ENCODE measurements at regions not wholly inside any gene's neighbourhood (a gene's known extent, or its start where the extent isn't known, plus 50 kb on each side); places are given as distances from the start of the nearest gene placed in this dataset.

DNA sequence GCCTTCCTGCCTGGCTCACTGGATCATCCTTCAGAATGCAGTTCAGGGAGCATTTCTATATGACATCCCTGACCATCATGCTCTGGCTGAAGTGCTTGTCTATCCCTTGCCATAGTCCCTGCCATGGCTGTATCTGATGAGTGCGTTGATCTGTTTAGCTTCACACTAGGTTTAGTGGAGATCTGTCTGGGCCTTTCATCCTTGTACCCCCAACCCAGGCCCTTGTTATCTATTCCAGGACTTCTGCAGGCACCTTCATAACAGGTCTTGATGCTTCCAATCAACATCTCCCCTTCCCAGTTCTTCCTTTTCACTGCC is 102.4 kb downstream of the QRSL1 start:
- CTCF ChIA-PET: no interaction called here

DNA sequence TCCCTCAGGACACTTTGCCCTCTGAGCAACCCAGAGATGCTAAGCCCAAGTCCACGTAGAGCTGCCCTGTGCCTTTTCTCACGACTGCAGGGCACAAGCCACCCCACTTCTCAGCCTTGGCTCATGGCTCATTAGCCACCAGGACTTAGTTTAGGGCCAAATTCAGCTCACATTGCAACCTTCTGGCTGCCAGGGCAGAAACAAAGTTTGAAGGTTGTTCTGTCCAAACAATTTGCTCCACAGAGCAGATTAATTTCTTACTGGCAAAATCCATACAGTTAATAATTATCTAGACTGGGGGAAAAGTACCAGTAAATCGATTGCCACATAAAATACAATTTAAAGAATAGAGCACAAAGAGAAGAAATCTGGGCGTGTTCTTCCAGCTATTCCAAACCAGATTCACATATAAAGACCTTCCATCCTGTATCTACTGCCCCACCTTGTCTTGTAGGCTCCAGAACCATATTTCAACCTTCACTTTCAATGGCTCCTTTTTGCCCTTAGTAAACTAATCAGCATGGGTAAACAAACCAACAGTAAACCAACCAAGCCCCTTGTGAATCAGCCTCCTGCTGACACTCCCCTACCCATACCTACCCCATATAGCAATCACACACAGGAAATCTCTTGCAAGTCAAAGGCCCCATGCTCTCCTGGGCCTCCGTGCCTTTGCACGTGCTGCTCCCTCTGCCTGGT is 101.9 kb downstream of the QRSL1 start:
- Histone ChIP-seq H3K4me3 (no peak overlapping the region), H3K9me2 (ENCODE audit: insufficient read depth) (no peaks in the 10 kb centered on the region), H3K9me3 (ENCODE audit: insufficient read depth, low read depth) (peaks cover 9% of the 10 kb centered on the region; the same call in 1 of the 2 replicates), H3F3A (ENCODE audit: insufficient read depth, low read depth) (peaks cover 11% of the 10 kb centered on the region), H3K27me3 (ENCODE audit: insufficient read depth, low read depth) (no peaks in the 10 kb centered on the region), H4K20me1 (ENCODE audit: insufficient read depth) (no peaks in the 10 kb centered on the region), H3K36me3 (ENCODE audit: low read depth) (no peaks in the 10 kb centered on the region), H3K27ac (no peak overlapping the region), H2AFZ (no peak overlapping the region), H3K4me1 (replicated peaks; ENCODE audit: insufficient read depth) (peaks cover 3% of the 10 kb centered on the region), H3K4me2 (no peak overlapping the region), H3K79me2 (ENCODE audit: low read depth) (no peaks in the 10 kb centered on the region)
- ChIA-PET POLR2A (ENCODE audit: unreplicated experiment) (no interaction called here), CTCF (no interaction called here)
- TF ChIP-seq, protein P1, sequence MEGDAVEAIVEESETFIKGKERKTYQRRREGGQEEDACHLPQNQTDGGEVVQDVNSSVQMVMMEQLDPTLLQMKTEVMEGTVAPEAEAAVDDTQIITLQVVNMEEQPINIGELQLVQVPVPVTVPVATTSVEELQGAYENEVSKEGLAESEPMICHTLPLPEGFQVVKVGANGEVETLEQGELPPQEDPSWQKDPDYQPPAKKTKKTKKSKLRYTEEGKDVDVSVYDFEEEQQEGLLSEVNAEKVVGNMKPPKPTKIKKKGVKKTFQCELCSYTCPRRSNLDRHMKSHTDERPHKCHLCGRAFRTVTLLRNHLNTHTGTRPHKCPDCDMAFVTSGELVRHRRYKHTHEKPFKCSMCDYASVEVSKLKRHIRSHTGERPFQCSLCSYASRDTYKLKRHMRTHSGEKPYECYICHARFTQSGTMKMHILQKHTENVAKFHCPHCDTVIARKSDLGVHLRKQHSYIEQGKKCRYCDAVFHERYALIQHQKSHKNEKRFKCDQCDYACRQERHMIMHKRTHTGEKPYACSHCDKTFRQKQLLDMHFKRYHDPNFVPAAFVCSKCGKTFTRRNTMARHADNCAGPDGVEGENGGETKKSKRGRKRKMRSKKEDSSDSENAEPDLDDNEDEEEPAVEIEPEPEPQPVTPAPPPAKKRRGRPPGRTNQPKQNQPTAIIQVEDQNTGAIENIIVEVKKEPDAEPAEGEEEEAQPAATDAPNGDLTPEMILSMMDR (conservative IDR thresholded peaks at IDR 0.05): no peak
- TF ChIP-seq EZH2 (IDR thresholded peaks at IDR 0.05; ENCODE audit: low read depth): no peak
- no peak for DNase-seq
- intact Hi-C loops (cut with micrococcal nuclease; ENCODE audit: unreplicated experiment): no loop called here
- no TSS peak for BruUV-seq (replicated peaks)

More for the DNA sequence above, 102.4 kb downstream of the QRSL1 start:
- no peaks in the 10 kb centered on the region for H3K9me2 ChIP-seq (ENCODE audit: insufficient read depth)
- H3K27me3 ChIP-seq (ENCODE audit: insufficient read depth, low read depth): no peaks in the 10 kb centered on the region
- POLR2A ChIA-PET (ENCODE audit: unreplicated experiment): no interaction called here
- intact Hi-C loops (cut with micrococcal nuclease; ENCODE audit: unreplicated experiment): no loop called here
- no peaks in the 10 kb centered on the region for H3K36me3 ChIP-seq (ENCODE audit: low read depth)
- H3K79me2 ChIP-seq (ENCODE audit: low read depth): no peaks in the 10 kb centered on the region
- no TSS peak for BruUV-seq (replicated peaks)
- no peaks in the 10 kb centered on the region for H4K20me1 ChIP-seq (ENCODE audit: insufficient read depth)
- DNase-seq: no peak
- peaks cover 13% of the 10 kb centered on the region for H3F3A ChIP-seq (ENCODE audit: insufficient read depth, low read depth)
- peaks cover 8% of the 10 kb centered on the region for H3K4me1 ChIP-seq (replicated peaks; ENCODE audit: insufficient read depth)
- H3K27ac ChIP-seq: no peak overlapping the region
- no peak overlapping the region for H3K4me3 ChIP-seq
- no peak for TF ChIP-seq EZH2 (IDR thresholded peaks at IDR 0.05; ENCODE audit: low read depth)
- TF ChIP-seq, protein P1 (conservative IDR thresholded peaks at IDR 0.05): no peak
- H3K9me3 ChIP-seq (ENCODE audit: insufficient read depth, low read depth): peaks cover 9% of the 10 kb centered on the region; the same call in 1 of the 2 replicates
- no peak overlapping the region for H3K4me2 ChIP-seq
- no peak overlapping the region for H2AFZ ChIP-seq

DNA sequence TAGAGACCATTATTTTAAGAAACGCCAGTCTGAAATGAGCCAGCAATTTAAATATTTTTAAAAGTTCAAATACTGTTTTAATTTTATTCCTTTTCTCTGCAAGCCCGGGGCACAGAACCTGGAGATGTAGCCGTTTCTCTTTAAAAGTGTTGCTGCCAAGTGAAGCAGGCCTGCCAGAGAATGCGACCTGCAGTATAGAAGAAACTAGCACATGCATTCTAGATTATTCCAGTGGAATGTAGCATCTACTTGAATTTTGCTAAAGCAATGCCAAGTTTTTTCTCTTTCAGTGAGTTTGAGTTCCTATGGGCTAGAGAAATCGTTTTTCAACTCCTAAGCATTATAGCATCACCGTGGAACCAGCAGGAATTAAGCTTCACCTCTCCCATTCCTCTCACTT is 101.3 kb downstream of the QRSL1 start:
- Histone ChIP-seq H3K9me3 (ENCODE audit: insufficient read depth, low read depth) (peaks cover 6% of the 10 kb centered on the region; the same call in 1 of the 2 replicates), H3K36me3 (ENCODE audit: low read depth) (no peaks in the 10 kb centered on the region), H2AFZ (no peak overlapping the region), H3K4me1 (replicated peaks; ENCODE audit: insufficient read depth) (no peaks in the 10 kb centered on the region), H4K20me1 (ENCODE audit: insufficient read depth) (no peaks in the 10 kb centered on the region), H3K27ac (no peak overlapping the region), H3K27me3 (ENCODE audit: insufficient read depth, low read depth) (no peaks in the 10 kb centered on the region), H3K4me3 (no peak overlapping the region), H3K79me2 (ENCODE audit: low read depth) (no peaks in the 10 kb centered on the region), H3F3A (ENCODE audit: insufficient read depth, low read depth) (peaks cover 6% of the 10 kb centered on the region; the same call in 1 of the 2 replicates), H3K4me2 (no peak overlapping the region), H3K9me2 (ENCODE audit: insufficient read depth) (no peaks in the 10 kb centered on the region)
- CTCF ChIA-PET: no interaction called here
- no peak for DNase-seq
- intact Hi-C loops (cut with micrococcal nuclease; ENCODE audit: unreplicated experiment): no loop called here
- BruUV-seq (replicated peaks): no TSS peak
- no peak for TF ChIP-seq EZH2 (IDR thresholded peaks at IDR 0.05; ENCODE audit: low read depth)
- TF ChIP-seq, protein P1 (conservative IDR thresholded peaks at IDR 0.05): no peak
- POLR2A ChIA-PET (ENCODE audit: unreplicated experiment): no interaction called here

Measured in PC-9 (cell line).